ENCODE measurements at regions not wholly inside any gene's neighbourhood (a gene's known extent, or its start where the extent isn't known, plus 50 kb on each side); places are given as distances from the start of the nearest gene placed in this dataset.

- no peak overlapping the region for H3K27ac ChIP-seq (ENCODE audit: poor library complexity, severe bottlenecking)
- H3K27me3 ChIP-seq (ENCODE audit: insufficient read depth, poor library complexity, severe bottlenecking): no peaks in the 10 kb centered on the region
- ATAC-seq (ENCODE audit: low read depth) (no peak), DNase-seq (ENCODE audit: low spot score) (no peak)
- TF ChIP-seq CTCF (IDR thresholded peaks at IDR 0.05; ENCODE audit: poor library complexity, severe bottlenecking): no peak
- no peaks in the 10 kb centered on the region; the same call in 1 of the 2 replicates for H3K36me3 ChIP-seq (ENCODE audit: low read depth)
- peaks cover 19% of the 10 kb centered on the region for H3K4me1 ChIP-seq (ENCODE audit: insufficient read depth, poor library complexity, severe bottlenecking)
- no peak overlapping the region for H3K4me3 ChIP-seq (ENCODE audit: severe bottlenecking)
- no peaks in the 10 kb centered on the region for H3K9me3 ChIP-seq (ENCODE audit: severe bottlenecking)
Observed at GRCh38 chr11:28858076-28858475, 749.9 kb downstream of the METTL15 start.

- ATAC-seq (ENCODE audit: low read depth) (peak; percentile 77), DNase-seq (ENCODE audit: low spot score) (no peak)
- Histone ChIP-seq H3K27me3 (ENCODE audit: insufficient read depth, poor library complexity, severe bottlenecking) (no peaks in the 10 kb centered on the region), H3K9me3 (ENCODE audit: severe bottlenecking) (peaks cover 9% of the 10 kb centered on the region), H3K4me3 (ENCODE audit: severe bottlenecking) (no peak overlapping the region), H3K27ac (ENCODE audit: poor library complexity, severe bottlenecking) (peak overlapping the region; percentile 59), H3K4me1 (ENCODE audit: insufficient read depth, poor library complexity, severe bottlenecking) (peaks cover 18% of the 10 kb centered on the region), H3K36me3 (ENCODE audit: low read depth) (no peaks in the 10 kb centered on the region; the same call in 1 of the 2 replicates)
- TF ChIP-seq CTCF (IDR thresholded peaks at IDR 0.05; ENCODE audit: poor library complexity, severe bottlenecking): no peak
Observed at GRCh38 chr11:28849053-28849452, 740.9 kb downstream of the METTL15 start.

GRCh38 chr11:28842716-28843115 lies 734.5 kb downstream of the METTL15 start:
- Histone ChIP-seq H3K9me3 (ENCODE audit: severe bottlenecking) (no peaks in the 10 kb centered on the region), H3K27ac (ENCODE audit: poor library complexity, severe bottlenecking) (no peak overlapping the region), H3K36me3 (ENCODE audit: low read depth) (no peaks in the 10 kb centered on the region), H3K4me3 (ENCODE audit: severe bottlenecking) (no peak overlapping the region), H3K27me3 (ENCODE audit: insufficient read depth, poor library complexity, severe bottlenecking) (no peaks in the 10 kb centered on the region), H3K4me1 (ENCODE audit: insufficient read depth, poor library complexity, severe bottlenecking) (peaks cover 15% of the 10 kb centered on the region)
- DNase-seq (ENCODE audit: low spot score): no peak
- no peak for TF ChIP-seq CTCF (IDR thresholded peaks at IDR 0.05; ENCODE audit: poor library complexity, severe bottlenecking)
- no peak for ATAC-seq (ENCODE audit: low read depth)

GRCh38 chr11:28838741-28839140 lies 730.6 kb downstream of the METTL15 start:
- H3K27me3 ChIP-seq (ENCODE audit: insufficient read depth, poor library complexity, severe bottlenecking): no peaks in the 10 kb centered on the region
- H3K4me1 ChIP-seq (ENCODE audit: insufficient read depth, poor library complexity, severe bottlenecking): peaks cover 55% of the 10 kb centered on the region
- no peak overlapping the region for H3K4me3 ChIP-seq (ENCODE audit: severe bottlenecking)
- ATAC-seq (ENCODE audit: low read depth) (no peak), DNase-seq (ENCODE audit: low spot score) (no peak)
- H3K9me3 ChIP-seq (ENCODE audit: severe bottlenecking): no peaks in the 10 kb centered on the region
- no peak for TF ChIP-seq CTCF (IDR thresholded peaks at IDR 0.05; ENCODE audit: poor library complexity, severe bottlenecking)
- peak overlapping the region; percentile 100 for H3K27ac ChIP-seq (ENCODE audit: poor library complexity, severe bottlenecking)
- no peaks in the 10 kb centered on the region for H3K36me3 ChIP-seq (ENCODE audit: low read depth)

GRCh38 chr11:28837599-28837998 lies 729.4 kb downstream of the METTL15 start:
- H3K9me3 ChIP-seq (ENCODE audit: severe bottlenecking): no peaks in the 10 kb centered on the region
- no peaks in the 10 kb centered on the region for H3K27me3 ChIP-seq (ENCODE audit: insufficient read depth, poor library complexity, severe bottlenecking)
- H3K27ac ChIP-seq (ENCODE audit: poor library complexity, severe bottlenecking): peak overlapping the region; percentile 100
- peaks cover 66% of the 10 kb centered on the region for H3K4me1 ChIP-seq (ENCODE audit: insufficient read depth, poor library complexity, severe bottlenecking)
- H3K4me3 ChIP-seq (ENCODE audit: severe bottlenecking): no peak overlapping the region
- DNase-seq (ENCODE audit: low spot score): no peak
- no peak for TF ChIP-seq CTCF (IDR thresholded peaks at IDR 0.05; ENCODE audit: poor library complexity, severe bottlenecking)
- ATAC-seq (ENCODE audit: low read depth): no peak
- 0 out of 2 replicates have a peak, but pooled peaks cover under 1% of the 10 kb centered on the region for H3K36me3 ChIP-seq (ENCODE audit: low read depth)

Measured in RWPE2 (cell line).